ENCODE measurements at regions not wholly inside any gene's neighbourhood (a gene's known extent, or its start where the extent isn't known, plus 50 kb on each side); places are given as distances from the start of the nearest gene placed in this dataset.
A peak's percentile ranks its signal among the peaks of the same experiment; 100 is the strongest.

DNA sequence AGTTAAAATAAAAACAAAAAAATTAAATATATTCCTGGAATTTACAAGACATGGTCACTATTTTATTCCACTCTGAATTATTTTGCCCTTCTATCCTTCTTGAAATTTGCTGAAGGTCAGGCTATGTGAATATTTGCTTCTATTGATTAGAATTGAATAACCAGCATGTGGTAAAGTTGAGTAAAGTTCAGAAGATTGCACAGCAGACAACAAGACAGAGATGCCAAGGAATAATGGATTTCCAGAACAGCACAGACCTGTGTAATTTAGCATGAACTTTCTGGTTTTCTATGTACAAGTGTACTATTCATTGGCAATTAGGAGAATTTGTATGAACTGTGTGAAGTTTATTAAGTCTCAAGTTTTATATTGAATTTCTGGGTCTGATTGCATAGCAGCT lies 352.4 kb downstream of the TBC1D32 start:
- Histone ChIP-seq H3K4me3 (replicated peaks in 1 of 4; ENCODE audit: control extremely low read depth in 1 of 4, insufficient read depth in 1 of 4, low read depth in 3 of 4, low read length in 4 of 4) (no peak overlapping the region), H3K4me1 (ENCODE audit: control insufficient read depth, extremely low read depth, insufficient read depth, low read length) (no peaks in the 10 kb centered on the region), H4K20me1 (ENCODE audit: control insufficient read depth, extremely low read depth, insufficient read depth, low read length) (no peaks in the 10 kb centered on the region), H3K27ac (ENCODE audit: insufficient read depth, low read length) (no peak overlapping the region), H3K9me3 (ENCODE audit: control insufficient read depth, insufficient read depth, low read depth, low read length) (no peaks in the 10 kb centered on the region), H3K79me2 (ENCODE audit: control insufficient read depth, insufficient read depth, low read length) (no peaks in the 10 kb centered on the region), H2AFZ (ENCODE audit: low read length) (no peak overlapping the region), H3K27me3 (ENCODE audit: control insufficient read depth, insufficient read depth, low read length) (no peaks in the 10 kb centered on the region), H3K36me3 (ENCODE audit: control insufficient read depth, insufficient read depth, low read length) (no peaks in the 10 kb centered on the region), H3K4me2 (ENCODE audit: extremely low read depth, insufficient read depth, low read length) (no peak overlapping the region), H3K9ac (ENCODE audit: insufficient read depth, low read length) (no peak overlapping the region)
- no peak for DNase-seq (ENCODE audit: low read depth in 2 of 2)
- no peak for TF ChIP-seq CTCF (conservative IDR thresholded peaks at IDR 0.05 in 1 of 2, IDR thresholded peaks at IDR 0.05 in 1 of 2; ENCODE audit: low read depth in 1 of 2, low read length in 2 of 2)
- no peak for TF ChIP-seq EZH2 (IDR thresholded peaks at IDR 0.05; ENCODE audit: low read length, missing control alignments)

GRCh38 chr6:120966321-120966720 lies 368.0 kb downstream of the TBC1D32 start:
- no peaks in the 10 kb centered on the region for H3K79me2 ChIP-seq (ENCODE audit: control insufficient read depth, insufficient read depth, low read length)
- DNase-seq (ENCODE audit: low read depth in 2 of 2), result no peak
- no peaks in the 10 kb centered on the region for H4K20me1 ChIP-seq (ENCODE audit: control insufficient read depth, extremely low read depth, insufficient read depth, low read length)
- H3K4me2 ChIP-seq (ENCODE audit: extremely low read depth, insufficient read depth, low read length), result no peak overlapping the region
- H3K27ac ChIP-seq (ENCODE audit: insufficient read depth, low read length), result no peak overlapping the region
- no peaks in the 10 kb centered on the region for H3K27me3 ChIP-seq (ENCODE audit: control insufficient read depth, insufficient read depth, low read length)
- H3K4me3 ChIP-seq (replicated peaks in 1 of 4; ENCODE audit: control extremely low read depth in 1 of 4, insufficient read depth in 1 of 4, low read depth in 3 of 4, low read length in 4 of 4), result no peak overlapping the region
- H3K9me3 ChIP-seq (ENCODE audit: control insufficient read depth, insufficient read depth, low read depth, low read length), result no peaks in the 10 kb centered on the region
- no peak overlapping the region for H2AFZ ChIP-seq (ENCODE audit: low read length)
- no peaks in the 10 kb centered on the region for H3K4me1 ChIP-seq (ENCODE audit: control insufficient read depth, extremely low read depth, insufficient read depth, low read length)
- no peak overlapping the region for H3K9ac ChIP-seq (ENCODE audit: insufficient read depth, low read length)
- no peaks in the 10 kb centered on the region for H3K36me3 ChIP-seq (ENCODE audit: control insufficient read depth, insufficient read depth, low read length)
- TF ChIP-seq CTCF (conservative IDR thresholded peaks at IDR 0.05 in 1 of 2, IDR thresholded peaks at IDR 0.05 in 1 of 2; ENCODE audit: low read depth in 1 of 2, low read length in 2 of 2) (no peak), EZH2 (IDR thresholded peaks at IDR 0.05; ENCODE audit: low read length, missing control alignments) (no peak)

- H3K36me3 ChIP-seq (ENCODE audit: control insufficient read depth, insufficient read depth, low read length), result no peaks in the 10 kb centered on the region
- H4K20me1 ChIP-seq (ENCODE audit: control insufficient read depth, extremely low read depth, insufficient read depth, low read length), result no peaks in the 10 kb centered on the region
- no peak overlapping the region for H3K4me3 ChIP-seq (replicated peaks in 1 of 4; ENCODE audit: control extremely low read depth in 1 of 4, insufficient read depth in 1 of 4, low read depth in 3 of 4, low read length in 4 of 4)
- TF ChIP-seq CTCF (conservative IDR thresholded peaks at IDR 0.05 in 1 of 2, IDR thresholded peaks at IDR 0.05 in 1 of 2; ENCODE audit: low read depth in 1 of 2, low read length in 2 of 2) (no peak), EZH2 (IDR thresholded peaks at IDR 0.05; ENCODE audit: low read length, missing control alignments) (no peak)
- DNase-seq (ENCODE audit: low read depth in 2 of 2), result peak in 1 of 2 donors; percentile 17
- H2AFZ ChIP-seq (ENCODE audit: low read length), result no peak overlapping the region
- H3K9ac ChIP-seq (ENCODE audit: insufficient read depth, low read length), result no peak overlapping the region
- H3K79me2 ChIP-seq (ENCODE audit: control insufficient read depth, insufficient read depth, low read length), result no peaks in the 10 kb centered on the region
- H3K27ac ChIP-seq (ENCODE audit: insufficient read depth, low read length), result no peak overlapping the region
- no peaks in the 10 kb centered on the region for H3K4me1 ChIP-seq (ENCODE audit: control insufficient read depth, extremely low read depth, insufficient read depth, low read length)
- no peaks in the 10 kb centered on the region for H3K9me3 ChIP-seq (ENCODE audit: control insufficient read depth, insufficient read depth, low read depth, low read length)
- H3K27me3 ChIP-seq (ENCODE audit: control insufficient read depth, insufficient read depth, low read length), result no peaks in the 10 kb centered on the region
- no peak overlapping the region for H3K4me2 ChIP-seq (ENCODE audit: extremely low read depth, insufficient read depth, low read length)
These were observed 368.5 kb downstream of the TBC1D32 start for GRCh38 chr6:120965814-120966213.
